H1 (cell line): ENCODE measurements at regions not wholly inside any gene's neighbourhood (a gene's known extent, or its start where the extent isn't known, plus 50 kb on each side); places are given as distances from the start of the nearest gene placed in this dataset.

ENCODE experiments used
- CTCF ChIA-PET: fragments of 300-600 bp; sonication (Branson Sonifier 250); formaldehyde crosslinking; loops from one replicate; lab custom pipeline; 2021; ENCODE audit not compliant: partially characterized antibody; lab: Charles Lee
- POLR2A ChIA-PET: fragments of 300-600 bp; sonication (Branson Sonifier 250); formaldehyde crosslinking; loops from one replicate; lab custom pipeline; 2021; ENCODE audit warnings: inconsistent platforms; ENCODE audit not compliant: partially characterized antibody; lab: Charles Lee
- DNase-seq, 2 experiments: peaks; one replicate each; pipeline versions ENCODE4 v3.0.0 to v3.0.0-alpha.2; 2010 to 2022; ENCODE audit warnings: low spot score in 2 of 2, low read depth in 1 of 2, mixed read lengths in 1 of 2
- FAIRE-seq: peaks from 2 replicates; lab custom pipeline; 2011; peaks lifted over from hg19 to GRCh38; lab: Jason Lieb, UNC
- H2AFZ ChIP-seq: 2 replicates; pipeline ENCODE4 v1.8.1; 2012; ENCODE audit warnings: low read length, inconsistent platforms
- H2AK5ac ChIP-seq: 2 replicates; pipeline ENCODE4 v1.6.1; 2013; ENCODE audit warnings: low read depth, low read length
- H2BK120ac ChIP-seq: replicated peaks from 2 replicates; pipeline ENCODE3; 2013; ENCODE audit warnings: low read depth, low read length, inconsistent platforms
- H2BK12ac ChIP-seq: 2 replicates; pipeline ENCODE4 v1.6.1; 2013; ENCODE audit warnings: low read depth, low read length
- H2BK15ac ChIP-seq: 2 replicates; pipeline ENCODE4 v1.6.1; 2013; ENCODE audit warnings: low read length
- H2BK20ac ChIP-seq: 2 replicates; pipeline ENCODE4 v1.6.1; 2013; ENCODE audit warnings: low read length
- H2BK5ac ChIP-seq: 2 replicates; pipeline ENCODE4 v1.6.1; 2013; ENCODE audit warnings: low read depth, low read length
- H3K14ac ChIP-seq: 2 replicates; pipeline ENCODE4 v1.6.1; 2013; ENCODE audit warnings: inconsistent platforms; ENCODE audit not compliant: insufficient read length
- H3K18ac ChIP-seq: 2 replicates; pipeline ENCODE4 v1.6.1; 2013; ENCODE audit warnings: low read length; ENCODE audit errors: extremely low read depth
- H3K23ac ChIP-seq: 2 replicates; pipeline ENCODE4 v1.6.1; 2013; ENCODE audit warnings: inconsistent platforms; ENCODE audit not compliant: insufficient read length
- H3K23me2 ChIP-seq: 2 replicates; pipeline ENCODE4 v1.6.1; 2013; ENCODE audit warnings: low read depth, low read length
- H3K27ac ChIP-seq: 2 replicates; pipeline ENCODE4 v1.6.1; 2011; ENCODE audit warnings: low read depth, low read length, inconsistent platforms
- H3K27me3 ChIP-seq, 4 experiments: replicated peaks in 1 of 4; 1 replicate in 1 of 4; 2 replicates in 3 of 4; pipeline versions ENCODE4 v1.6.1 to v1.8.1; 2011 to 2013; ENCODE audit warnings: low read length in 3 of 4, mild to moderate bottlenecking in 3 of 4, inconsistent platforms in 2 of 4, mixed read lengths in 2 of 4, moderate library complexity in 1 of 4; ENCODE audit not compliant: control insufficient read depth in 3 of 4, insufficient read depth in 3 of 4; ENCODE audit errors: extremely low read depth in 1 of 4
- H3K36me3 ChIP-seq, 4 experiments: 2 replicates each; pipeline versions ENCODE4 v1.6.1 to v1.8.1; 2011 to 2013; ENCODE audit warnings: mild to moderate bottlenecking in 4 of 4, low read length in 3 of 4, moderate library complexity in 2 of 4, control low read depth in 1 of 4, inconsistent platforms in 1 of 4; ENCODE audit not compliant: insufficient read depth in 4 of 4, control insufficient read depth in 2 of 4
- H3K4ac ChIP-seq: replicated peaks from 2 replicates; pipeline ENCODE3; 2013; ENCODE audit warnings: low read length, low read depth, mixed read lengths, inconsistent platforms; ENCODE audit not compliant: insufficient read length
- H3K4me1 ChIP-seq, 4 experiments: replicated peaks in 1 of 4; 1 replicate in 1 of 4; 2 replicates in 3 of 4; pipeline versions ENCODE4 v1.6.1 to v1.8.1; 2011 to 2013; ENCODE audit warnings: low read length in 3 of 4, inconsistent platforms in 2 of 4, mixed read lengths in 1 of 4; ENCODE audit not compliant: insufficient read depth in 4 of 4, control insufficient read depth in 3 of 4
- H3K4me2 ChIP-seq, 2 experiments: 2 replicates each; pipeline versions ENCODE4 v1.6.1 to v1.8.1; 2011 to 2013; ENCODE audit warnings: low read depth in 2 of 2, low read length in 2 of 2, control low read depth in 1 of 2, inconsistent platforms in 1 of 2, mild to moderate bottlenecking in 1 of 2; ENCODE audit not compliant: insufficient read depth in 1 of 2
- H3K4me3 ChIP-seq, 4 experiments: fragments of 200-600, 300-600 bp in 1 of 4; sonication (generic), shearing (Covaris generic), sonication (Bioruptor Twin) in 1 of 4; 2 replicates each; pipeline versions ENCODE4 v1.5.1 to v1.8.1; 2011 to 2016; ENCODE audit warnings: low read length in 4 of 4, low read depth in 3 of 4, control low read depth in 2 of 4, inconsistent platforms in 2 of 4, mild to moderate bottlenecking in 2 of 4, mixed read lengths in 1 of 4, moderate library complexity in 1 of 4; ENCODE audit not compliant: insufficient read depth in 2 of 4; ENCODE audit errors: extremely low read depth in 1 of 4
- H3K56ac ChIP-seq: replicated peaks from 2 replicates; pipeline ENCODE3; 2013; ENCODE audit warnings: low read depth, mild to moderate bottlenecking, mixed read lengths, low read length, inconsistent platforms; ENCODE audit not compliant: insufficient read length
- H3K79me1 ChIP-seq: 2 replicates; pipeline ENCODE4 v1.6.1; 2013; ENCODE audit warnings: low read depth, low read length, control low read depth
- H3K79me2 ChIP-seq, 2 experiments: 2 replicates each; pipeline versions ENCODE4 v1.6.1 to v1.8.1; 2012 to 2013; ENCODE audit warnings: low read length in 2 of 2, mild to moderate bottlenecking in 2 of 2, inconsistent platforms in 1 of 2; ENCODE audit not compliant: insufficient read depth in 2 of 2, control insufficient read depth in 1 of 2
- H3K9ac ChIP-seq, 4 experiments: replicated peaks in 1 of 4; 1 replicate in 1 of 4; 2 replicates in 3 of 4; pipeline versions ENCODE4 v1.6.1 to v1.8.1; 2011 to 2013; ENCODE audit warnings: low read depth in 3 of 4, low read length in 3 of 4, control low read depth in 2 of 4, mild to moderate bottlenecking in 2 of 4, moderate library complexity in 2 of 4, inconsistent platforms in 1 of 4; ENCODE audit errors: extremely low read depth in 1 of 4
- H3K9me3 ChIP-seq, 2 experiments: 2 replicates each; pipeline versions ENCODE4 v1.6.1 to v1.8.1; 2012 to 2013; ENCODE audit warnings: mild to moderate bottlenecking in 2 of 2, moderate library complexity in 2 of 2, control low read depth in 1 of 2, inconsistent platforms in 1 of 2, low read depth in 1 of 2, low read length in 1 of 2, mixed read lengths in 1 of 2; ENCODE audit not compliant: insufficient read depth in 2 of 2
- H4K20me1 ChIP-seq, 2 experiments: replicated peaks in 1 of 2; 2 replicates each; pipeline versions ENCODE3 to v1.8.1; 2011 to 2013; ENCODE audit warnings: inconsistent platforms in 2 of 2, low read length in 2 of 2, mild to moderate bottlenecking in 1 of 2; ENCODE audit not compliant: insufficient read depth in 2 of 2, control insufficient read depth in 1 of 2
- H4K5ac ChIP-seq: 2 replicates; pipeline ENCODE4 v1.6.1; 2013; ENCODE audit warnings: low read length, low read depth, mixed read lengths, inconsistent platforms; ENCODE audit not compliant: insufficient read length
- H4K8ac ChIP-seq: 2 replicates; pipeline ENCODE4 v1.8.0; 2013; ENCODE audit warnings: mild to moderate bottlenecking, moderate library complexity, low read length, inconsistent platforms; ENCODE audit not compliant: insufficient read depth; ENCODE audit errors: extremely low read depth
- H4K91ac ChIP-seq: replicated peaks from 2 replicates; pipeline ENCODE3; 2013; ENCODE audit warnings: low read length, mixed read lengths, inconsistent platforms; ENCODE audit not compliant: insufficient read length
- CHD1 ChIP-seq: IDR thresholded peaks from 2 replicates; pipeline ENCODE4 v1.6.1; 2012; ENCODE audit warnings: low read depth, low read length, improper control_type of control experiment
- JUN ChIP-seq: IDR thresholded peaks from 2 replicates; pipeline ENCODE4 v1.6.1; 2011; ENCODE audit warnings: low read depth, mild to moderate bottlenecking, improper control_type of control experiment, low read length
- KDM1A ChIP-seq: fragments of 200-600, 300-600 bp; sonication (generic); IDR thresholded peaks from 2 replicates; pipeline ENCODE4 v1.7.1; 2016; ENCODE audit warnings: mild to moderate bottlenecking, low read length, borderline replicate concordance
- NRF1 ChIP-seq: IDR thresholded peaks from 2 replicates; pipeline ENCODE4 v1.6.1; 2011; ENCODE audit warnings: mild to moderate bottlenecking, low read depth, low read length, improper control_type of control experiment
- RFX5 ChIP-seq: IDR thresholded peaks from 2 replicates; pipeline ENCODE4 v1.6.1; 2011; ENCODE audit warnings: low read depth, low read length, improper control_type of control experiment, borderline replicate concordance
- SP4 ChIP-seq: IDR thresholded peaks from 2 replicates; pipeline ENCODE4 v1.6.1; 2012; ENCODE audit warnings: low read length, inconsistent platforms
- SRF ChIP-seq: IDR thresholded peaks from 2 replicates; pipeline ENCODE4 v1.6.1; 2011; ENCODE audit warnings: mild to moderate bottlenecking, low read depth, low read length, moderate library complexity
- SUZ12 ChIP-seq: fragments of 200-600 bp; sonication (generic); IDR thresholded peaks from 2 replicates; pipeline ENCODE4 v1.6.1; 2012; ENCODE audit warnings: mild to moderate bottlenecking, inconsistent platforms, low read length, moderate library complexity, mixed read lengths
- TEAD4 ChIP-seq: IDR thresholded peaks from 2 replicates; pipeline ENCODE4 v1.6.1; 2012; ENCODE audit warnings: low read depth, low read length, inconsistent platforms, mixed read lengths
- ZNF274 ChIP-seq: IDR thresholded peaks from 2 replicates; pipeline ENCODE4 v1.7.0; 2012; ENCODE audit warnings: low read length, borderline replicate concordance; ENCODE audit errors: extremely low read depth
- WGBS, 2 experiments: shearing (Covaris generic) in 1 of 2; methylation state at CpG; one replicate each; pipeline versions ENCODE4 v1.1.6 to v1.1.7; 2013 to 2015; ENCODE audit warnings: low lambda C conversion rate in 2 of 2, mixed read lengths in 2 of 2, inconsistent platforms in 1 of 2, low coverage in 1 of 2, missing lambda C conversion rate in 1 of 2; ENCODE audit not compliant: insufficient replicate concordance in 2 of 2, insufficient coverage in 1 of 2, insufficient read length in 1 of 2; ENCODE audit errors: extremely low coverage in 1 of 2, missing lambda C conversion rate in 1 of 2; 5-methylcytosine and 5-hydroxymethylcytosine counted together
- TF ChIP-seq, protein P1 (sequence below): IDR thresholded peaks from 2 replicates; pipeline ENCODE4 v1.6.1; 2011; ENCODE audit warnings: low read depth, mild to moderate bottlenecking, low read length; ENCODE audit not compliant: insufficient read depth

DNA sequence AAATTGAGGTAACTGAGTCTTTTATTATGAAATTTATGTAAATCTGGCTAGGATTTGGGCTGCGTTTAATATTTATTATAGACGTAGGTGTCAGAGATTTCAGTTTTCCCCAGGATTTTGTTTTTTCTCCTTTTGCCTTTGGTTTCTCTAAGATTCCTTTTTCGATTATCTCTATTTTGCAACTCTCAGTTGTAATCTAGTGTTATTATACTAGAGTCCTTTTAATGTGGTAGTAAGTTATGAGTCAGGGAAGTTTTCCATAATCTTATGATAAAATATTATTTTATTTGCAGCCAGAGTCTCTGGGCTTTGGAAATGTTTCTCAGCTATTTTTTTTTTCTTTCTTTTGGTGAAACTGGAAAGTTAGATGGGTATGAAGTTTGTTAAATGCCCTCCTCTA, 1043.8 kb downstream of the PLA2G4A start:
- H2BK12ac ChIP-seq, result no peak overlapping the region
- H4K20me1 ChIP-seq, result no peaks in the 10 kb centered on the region
- no peaks in the 10 kb centered on the region for H3K9me3 ChIP-seq
- no peak overlapping the region for H4K5ac ChIP-seq
- ChIA-PET CTCF (no interaction called here), POLR2A (no interaction called here)
- H3K56ac ChIP-seq, result no peak overlapping the region
- no peak overlapping the region for H2BK15ac ChIP-seq
- no peak overlapping the region for H3K23ac ChIP-seq
- no peaks in the 10 kb centered on the region for H3K79me1 ChIP-seq
- DNase-seq, result no peak
- H3K9ac ChIP-seq, result no peak overlapping the region
- H2BK5ac ChIP-seq, result no peak overlapping the region
- no peak overlapping the region for H4K8ac ChIP-seq
- H3K18ac ChIP-seq, result no peak overlapping the region
- FAIRE-seq, result no peak
- no peak overlapping the region for H2BK120ac ChIP-seq
- H2AFZ ChIP-seq, result no peak overlapping the region
- H3K23me2 ChIP-seq, result no peaks in the 10 kb centered on the region
- no peak overlapping the region for H4K91ac ChIP-seq
- 88% methylated on average over 3 of the region's 3 CpGs; no CpG with 5 or more reads in 1 of the 2 experiments for WGBS, 2 experiments
- no peak overlapping the region for H3K4me3 ChIP-seq
- TF ChIP-seq RFX5 (no peak), KDM1A (no peak), CHD1 (no peak), SP4 (no peak), ZNF274 (no peak), SUZ12 (no peak), JUN (no peak), NRF1 (no peak), SRF (no peak), TEAD4 (no peak)
- TF ChIP-seq, protein P1, sequence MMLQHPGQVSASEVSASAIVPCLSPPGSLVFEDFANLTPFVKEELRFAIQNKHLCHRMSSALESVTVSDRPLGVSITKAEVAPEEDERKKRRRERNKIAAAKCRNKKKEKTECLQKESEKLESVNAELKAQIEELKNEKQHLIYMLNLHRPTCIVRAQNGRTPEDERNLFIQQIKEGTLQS, result no peak
- no peak overlapping the region for H3K14ac ChIP-seq
- no peak overlapping the region for H3K4ac ChIP-seq
- H3K4me2 ChIP-seq, result no peak overlapping the region
- H2AK5ac ChIP-seq, result no peak overlapping the region
- no peaks in the 10 kb centered on the region for H3K79me2 ChIP-seq
- H3K27me3 ChIP-seq, result no peaks in the 10 kb centered on the region
- H3K36me3 ChIP-seq, result no peaks in the 10 kb centered on the region
- H3K27ac ChIP-seq, result no peak overlapping the region
- no peaks in the 10 kb centered on the region for H3K4me1 ChIP-seq
- no peak overlapping the region for H2BK20ac ChIP-seq
